Stimulated activated CD8-positive, alpha-beta memory T cell treated with anti-CD3 and anti-CD28 coated beads, Interleukin-4, amount 100 ng/mL, for 24 hours (primary cell): ENCODE measurements at regions not wholly inside any gene's neighbourhood (a gene's known extent, or its start where the extent isn't known, plus 50 kb on each side); places are given as distances from the start of the nearest gene placed in this dataset.
"Not testable (repeated sequence)": the region's sequence is repeated elsewhere in the genome, so short reads cannot be mapped to it uniquely, and the experiment has no call there.

Experiments
- DNase-seq: peaks from one replicate; pipeline ENCODE4 v3.0.0-alpha.2; 2020; ENCODE audit warnings: low read depth

GRCh38 chr6:154632119-154632518 is 101.1 kb upstream of the SCAF8 start:
- DNase-seq, result no peak

- no peak for DNase-seq
Measured at GRCh38 chr6:154637392-154637791, 95.8 kb upstream of the SCAF8 start.

GRCh38 chr6:154638369-154638768 is 94.8 kb upstream of the SCAF8 start:
- DNase-seq, result no peak

GRCh38 chr6:154639196-154639595 is 94.0 kb upstream of the SCAF8 start:
- DNase-seq, result not testable (repeated sequence)

- DNase-seq, result no peak
Measured at GRCh38 chr6:154648188-154648887, 84.9 kb upstream of the SCAF8 start.

GRCh38 chr6:154648888-154649205 is 84.4 kb upstream of the SCAF8 start:
- no peak for DNase-seq

GRCh38 chr6:154649721-154650120 is 83.5 kb upstream of the SCAF8 start:
- DNase-seq, result no peak

GRCh38 chr6:154650351-154650750 is 82.9 kb upstream of the SCAF8 start:
- no peak for DNase-seq

- no peak for DNase-seq
Measured at GRCh38 chr6:154651656-154652055, 81.6 kb upstream of the SCAF8 start.

GRCh38 chr6:154653385-154653784 is 79.8 kb upstream of the SCAF8 start:
- no peak for DNase-seq

- DNase-seq, result no peak
Measured at GRCh38 chr6:154653853-154654252, 79.4 kb upstream of the SCAF8 start.

- DNase-seq, result no peak
Measured at GRCh38 chr6:154656660-154657059, 76.6 kb upstream of the SCAF8 start.

GRCh38 chr6:154661768-154662167 is 71.4 kb upstream of the SCAF8 start:
- no peak for DNase-seq

- no peak for DNase-seq
Measured at GRCh38 chr6:154664287-154664686, 68.9 kb upstream of the SCAF8 start.

- no peak for DNase-seq
Measured at GRCh38 chr6:154668156-154668555, 65.1 kb upstream of the SCAF8 start.

GRCh38 chr6:154672086-154672485 is 61.1 kb upstream of the SCAF8 start:
- no peak for DNase-seq

GRCh38 chr6:154673919-154674318 is 59.3 kb upstream of the SCAF8 start:
- DNase-seq, result no peak

- peak; percentile 72 for DNase-seq
Measured at GRCh38 chr6:154675602-154676088, 57.6 kb upstream of the SCAF8 start.

GRCh38 chr6:154682633-154683125 is 50.5 kb upstream of the SCAF8 start:
- DNase-seq, result no peak
